Calu3 (cell line): ENCODE measurements at regions not wholly inside any gene's neighbourhood (a gene's known extent, or its start where the extent isn't known, plus 50 kb on each side); places are given as distances from the start of the nearest gene placed in this dataset.

Source experiments
- BruUV-seq: library from RNA; stranded (reverse); fragments of 400-500 nt; replicated peaks from 2 replicates; lab custom pipeline; 2021; lab: Mats Ljungman, UMichigan
- CTCF ChIA-PET: fragments of 300-600 bp; sonication (Branson Sonifier 250); formaldehyde crosslinking; loops from one replicate; lab custom pipeline; 2022; ENCODE audit warnings: antibody characterized with exemption; lab: Charles Lee
- DNase-seq: peaks from one replicate; pipeline ENCODE4 v3.0.0; 2022
- H3K27ac Mint-ChIP-seq: one replicate; pipeline ENCODE4 v1.8.0; 2022; ENCODE audit warnings: mixed read lengths; ENCODE audit not compliant: unreplicated experiment
- H3K27me3 Mint-ChIP-seq: one replicate; pipeline ENCODE4 v1.8.0; 2022; ENCODE audit warnings: mixed read lengths; ENCODE audit not compliant: unreplicated experiment
- H3K36me3 Mint-ChIP-seq: one replicate; pipeline ENCODE4 v1.8.0; 2022; ENCODE audit warnings: mild to moderate bottlenecking, moderate library complexity, mixed read lengths; ENCODE audit not compliant: insufficient read depth, unreplicated experiment
- H3K4me1 Mint-ChIP-seq: one replicate; pipeline ENCODE4 v1.8.0; 2022; ENCODE audit warnings: mild to moderate bottlenecking, low read depth, mixed read lengths; ENCODE audit not compliant: unreplicated experiment
- H3K4me3 Mint-ChIP-seq: one replicate; pipeline ENCODE4 v1.8.0; 2022; ENCODE audit warnings: mild to moderate bottlenecking, low read depth, moderate library complexity, mixed read lengths; ENCODE audit not compliant: unreplicated experiment
- H3K9me3 Mint-ChIP-seq: one replicate; pipeline ENCODE4 v1.8.0; 2022; ENCODE audit warnings: low read depth, mixed read lengths; ENCODE audit not compliant: unreplicated experiment
- CTCF ChIP-seq: fragments of 200-600 bp; IDR thresholded peaks from one replicate; pipeline ENCODE4 v1.8.0; 2022; ENCODE audit warnings: antibody characterized with exemption; ENCODE audit not compliant: unreplicated experiment
- intact Hi-C: fragments of 100-400 bp; cut with micrococcal nuclease; formaldehyde crosslinking; loops from one replicate; pipeline ENCODE4 v1.10.0; 2022; ENCODE audit not compliant: unreplicated experiment

- DNase-seq: no peak
- CTCF ChIA-PET: no interaction called here
- peaks cover 30% of the 10 kb centered on the region for H3K27me3 Mint-ChIP-seq
- TF ChIP-seq CTCF: no peak
- H3K4me1 Mint-ChIP-seq: no peaks in the 10 kb centered on the region
- H3K9me3 Mint-ChIP-seq: no peaks in the 10 kb centered on the region
- intact Hi-C loops: no loop called here
- H3K27ac Mint-ChIP-seq: no peak overlapping the region
- H3K4me3 Mint-ChIP-seq: no peak overlapping the region
- H3K36me3 Mint-ChIP-seq: no peaks in the 10 kb centered on the region
- no TSS peak for BruUV-seq
Observed at GRCh38 chr10:45199205-45199740, 116.1 kb downstream of the OR13A1 start.

- no peak for TF ChIP-seq CTCF
- Mint-ChIP-seq H3K36me3 (no peaks in the 10 kb centered on the region), H3K27ac (no peak overlapping the region), H3K9me3 (no peaks in the 10 kb centered on the region), H3K4me1 (no peaks in the 10 kb centered on the region), H3K27me3 (peaks cover 32% of the 10 kb centered on the region), H3K4me3 (no peak overlapping the region)
- intact Hi-C loops: no loop called here
- CTCF ChIA-PET: no interaction called here
- no peak for DNase-seq
- no TSS peak for BruUV-seq
Observed at GRCh38 chr10:45201271-45201670, 114.1 kb downstream of the OR13A1 start.

- Mint-ChIP-seq H3K9me3 (no peaks in the 10 kb centered on the region), H3K4me3 (no peak overlapping the region), H3K27me3 (peaks cover 41% of the 10 kb centered on the region), H3K27ac (no peak overlapping the region), H3K36me3 (no peaks in the 10 kb centered on the region), H3K4me1 (no peaks in the 10 kb centered on the region)
- CTCF ChIA-PET: no interaction called here
- intact Hi-C loops: no loop called here
- DNase-seq: no peak
- BruUV-seq: no TSS peak
- no peak for TF ChIP-seq CTCF
Observed at GRCh38 chr10:45202242-45202641, 113.2 kb downstream of the OR13A1 start.

GRCh38 chr10:45204954-45205775 is 110.2 kb downstream of the OR13A1 start:
- H3K4me1 Mint-ChIP-seq: no peaks in the 10 kb centered on the region
- no peak overlapping the region for H3K27ac Mint-ChIP-seq
- intact Hi-C loops: no loop called here
- BruUV-seq: no TSS peak
- CTCF ChIA-PET: no interaction called here
- peaks cover 6% of the 10 kb centered on the region for H3K9me3 Mint-ChIP-seq
- DNase-seq: no peak
- no peak for TF ChIP-seq CTCF
- no peak overlapping the region for H3K4me3 Mint-ChIP-seq
- peaks cover 58% of the 10 kb centered on the region for H3K27me3 Mint-ChIP-seq
- H3K36me3 Mint-ChIP-seq: no peaks in the 10 kb centered on the region
